H1 (cell line): ENCODE measurements at regions not wholly inside any gene's neighbourhood (a gene's known extent, or its start where the extent isn't known, plus 50 kb on each side); places are given as distances from the start of the nearest gene placed in this dataset.

Experiments used
- BACH1 ChIP-seq: IDR thresholded peaks from 2 replicates; pipeline ENCODE4 v1.6.1; 2012; ENCODE audit warnings: low read length, improper control_type of control experiment
- EZH2 ChIP-seq: fragments of 200-600 bp; sonication (generic); IDR thresholded peaks from 2 replicates; pipeline ENCODE4 v1.7.1; 2012; ENCODE audit warnings: low read depth, mild to moderate bottlenecking, moderate library complexity, low read length, inconsistent platforms; ENCODE audit not compliant: severe bottlenecking
- SIX5 ChIP-seq: IDR thresholded peaks from 2 replicates; pipeline ENCODE4 v1.6.1; 2011; ENCODE audit warnings: mild to moderate bottlenecking, low read depth, low read length
- TF ChIP-seq, protein P1 (sequence below), 3 experiments: IDR thresholded peaks; 1 replicate in 2 of 3; 2 replicates in 1 of 3; pipeline versions ENCODE4 v1.5.1 to v1.6.1; 2011; ENCODE audit warnings: low read length in 3 of 3, mild to moderate bottlenecking in 3 of 3, inconsistent platforms in 2 of 3, low read depth in 1 of 3, moderate library complexity in 1 of 3; ENCODE audit not compliant: insufficient read depth in 1 of 3; ENCODE audit errors: control extremely low read depth in 1 of 3

DNA sequence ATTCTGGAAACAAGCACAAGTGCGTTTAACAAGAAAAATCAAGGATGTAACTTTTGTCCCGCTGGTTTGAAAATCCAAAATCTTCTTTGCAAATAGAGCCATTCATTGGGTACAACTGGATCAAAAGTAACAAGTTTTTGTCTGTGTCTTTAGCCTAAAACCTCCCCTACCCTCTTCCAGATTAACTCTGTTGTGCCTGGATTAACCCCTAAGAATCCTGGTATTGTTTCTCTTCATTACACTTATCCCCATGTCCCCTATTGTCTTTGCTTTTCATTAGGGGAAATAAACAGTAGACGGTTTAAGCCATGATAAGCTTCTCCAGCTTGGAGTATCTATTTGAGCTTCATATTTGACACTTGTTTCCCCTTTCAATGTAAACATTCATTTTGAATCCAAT is 242.1 kb upstream of the ARGLU1 start:
- TF ChIP-seq, protein P1, sequence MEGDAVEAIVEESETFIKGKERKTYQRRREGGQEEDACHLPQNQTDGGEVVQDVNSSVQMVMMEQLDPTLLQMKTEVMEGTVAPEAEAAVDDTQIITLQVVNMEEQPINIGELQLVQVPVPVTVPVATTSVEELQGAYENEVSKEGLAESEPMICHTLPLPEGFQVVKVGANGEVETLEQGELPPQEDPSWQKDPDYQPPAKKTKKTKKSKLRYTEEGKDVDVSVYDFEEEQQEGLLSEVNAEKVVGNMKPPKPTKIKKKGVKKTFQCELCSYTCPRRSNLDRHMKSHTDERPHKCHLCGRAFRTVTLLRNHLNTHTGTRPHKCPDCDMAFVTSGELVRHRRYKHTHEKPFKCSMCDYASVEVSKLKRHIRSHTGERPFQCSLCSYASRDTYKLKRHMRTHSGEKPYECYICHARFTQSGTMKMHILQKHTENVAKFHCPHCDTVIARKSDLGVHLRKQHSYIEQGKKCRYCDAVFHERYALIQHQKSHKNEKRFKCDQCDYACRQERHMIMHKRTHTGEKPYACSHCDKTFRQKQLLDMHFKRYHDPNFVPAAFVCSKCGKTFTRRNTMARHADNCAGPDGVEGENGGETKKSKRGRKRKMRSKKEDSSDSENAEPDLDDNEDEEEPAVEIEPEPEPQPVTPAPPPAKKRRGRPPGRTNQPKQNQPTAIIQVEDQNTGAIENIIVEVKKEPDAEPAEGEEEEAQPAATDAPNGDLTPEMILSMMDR (IDR thresholded peaks at IDR 0.05; ENCODE audit: control extremely low read depth in 1 of 3, insufficient read depth in 1 of 3, low read depth in 1 of 3, low read length in 3 of 3) = no peak
- TF ChIP-seq EZH2 (no peak), SIX5 (no peak), BACH1 (no peak)
